Neutrophil (primary cell): ENCODE measurements at regions not wholly inside any gene's neighbourhood (a gene's known extent, or its start where the extent isn't known, plus 50 kb on each side); places are given as distances from the start of the nearest gene placed in this dataset.

Source experiments
- H3K27ac ChIP-seq: fragments of 200-600 bp; sonication (generic); 2 replicates; pipeline ENCODE4 v1.5.1; 2016; ENCODE audit warnings: mild to moderate bottlenecking, moderate library complexity
- H3K27me3 ChIP-seq: fragments of 200-600 bp; sonication (generic); 2 replicates; pipeline ENCODE4 v1.6.0; 2016; ENCODE audit warnings: mild to moderate bottlenecking
- H3K36me3 ChIP-seq: fragments of 200-600 bp; sonication (generic); 2 replicates; pipeline ENCODE4 v1.5.1; 2017
- H3K4me1 ChIP-seq, 2 experiments: fragments of 200-600 bp in 1 of 2; sonication (generic) in 1 of 2; 1 replicate in 1 of 2; 2 replicates in 1 of 2; pipeline versions ENCODE4 v1.5.1 to v1.6.1; 2013 to 2016; ENCODE audit warnings: low read depth in 1 of 2, low read length in 1 of 2, mild to moderate bottlenecking in 1 of 2, moderate library complexity in 1 of 2; ENCODE audit not compliant: control insufficient read depth in 1 of 2, insufficient read depth in 1 of 2
- H3K4me3 ChIP-seq, 2 experiments: fragments of 200-600 bp in 1 of 2; sonication (generic) in 1 of 2; 1 replicate in 1 of 2; 2 replicates in 1 of 2; pipeline ENCODE4 v1.5.1; 2013 to 2016; ENCODE audit warnings: low read depth in 1 of 2, low read length in 1 of 2, mild to moderate bottlenecking in 1 of 2, moderate library complexity in 1 of 2
- H3K9me3 ChIP-seq: fragments of 200-600 bp; sonication (generic); 2 replicates; pipeline ENCODE4 v1.5.1; 2016
- CTCF ChIP-seq: fragments of 200-600 bp; sonication (generic); IDR thresholded peaks from 2 replicates; pipeline ENCODE4 v1.5.1; 2016; ENCODE audit warnings: antibody characterized with exemption

DNA sequence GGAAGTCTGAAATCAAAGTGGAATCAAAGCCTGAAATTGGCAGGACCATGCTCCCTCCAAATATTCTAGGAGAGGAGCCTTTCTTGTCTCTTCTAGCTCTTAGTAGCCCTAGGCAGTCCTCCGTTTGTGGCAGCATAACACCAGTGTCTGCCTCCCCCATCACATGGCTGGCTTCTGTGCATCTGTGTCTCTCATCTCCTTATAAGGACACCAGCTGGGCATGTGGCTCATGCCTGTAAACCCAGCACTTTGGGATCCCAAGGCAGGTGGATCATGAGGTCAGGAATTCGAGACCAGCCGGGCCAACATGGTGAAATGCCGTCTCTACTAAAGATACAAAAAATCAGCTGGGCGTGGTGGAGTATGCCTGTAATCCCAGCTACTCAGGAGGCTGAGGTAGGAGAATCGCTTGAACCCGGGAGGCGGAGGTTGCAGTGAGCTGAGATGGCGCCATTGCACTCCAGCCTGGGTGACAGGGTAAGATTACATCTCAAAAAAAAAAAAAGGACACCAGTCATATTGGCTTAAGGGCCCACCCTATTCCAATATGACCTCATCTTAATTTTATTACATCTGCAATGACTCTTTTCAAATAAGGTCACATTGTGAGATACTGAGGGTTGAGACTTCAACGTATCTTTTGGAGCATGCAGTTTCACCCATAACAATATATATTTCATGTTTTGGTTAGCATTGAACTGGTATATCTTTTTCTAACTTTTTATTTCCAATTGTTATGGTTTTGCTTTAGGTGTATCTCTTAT, 148.0 kb upstream of the TPM1 start:
- Histone ChIP-seq H3K4me1 (peaks cover 29 to 32% of the 10 kb centered on the region in 2 experiments), H3K27ac (no peak overlapping the region), H3K27me3 (no peaks in the 10 kb centered on the region), H3K9me3 (no peaks in the 10 kb centered on the region), H3K36me3 (no peaks in the 10 kb centered on the region), H3K4me3 (no peak overlapping the region)
- TF ChIP-seq CTCF: no peak

DNA sequence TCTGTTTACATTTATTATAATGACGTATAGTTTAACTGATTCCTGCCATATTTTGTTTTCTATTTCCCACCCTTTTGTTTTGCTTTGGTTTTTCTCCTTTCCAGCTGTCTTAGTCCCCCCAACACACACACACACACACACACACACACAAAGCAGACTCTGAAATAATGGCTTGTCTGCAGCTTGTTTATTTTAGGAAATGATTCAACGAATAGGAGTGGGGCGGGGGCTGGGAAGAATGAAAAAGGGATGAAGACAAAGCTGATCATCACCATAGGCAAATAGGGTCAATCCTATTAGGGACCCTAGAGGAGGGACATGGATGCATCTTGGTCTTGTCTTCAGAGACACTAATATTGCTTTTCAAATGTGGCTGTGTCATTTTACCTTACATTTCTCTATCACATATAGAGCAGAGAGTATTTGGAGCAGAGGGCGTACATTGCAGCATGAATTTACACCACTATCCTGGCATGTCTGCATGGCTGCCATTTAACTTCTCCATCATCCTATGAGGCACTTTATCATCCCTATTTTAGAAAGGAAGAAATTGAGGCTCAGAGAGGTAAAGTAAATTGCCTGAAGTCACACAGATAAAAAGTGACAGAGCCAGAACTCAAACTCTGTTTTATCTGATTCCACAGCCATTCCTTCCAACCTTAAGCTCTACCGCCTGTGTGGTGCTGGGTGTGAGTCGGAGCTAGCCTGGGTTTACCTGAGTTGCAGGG, 147.2 kb upstream of the TPM1 start:
- Histone ChIP-seq H3K27ac (no peak overlapping the region), H3K4me1 (peaks cover 30 to 33% of the 10 kb centered on the region in 2 experiments), H3K4me3 (no peak overlapping the region), H3K27me3 (no peaks in the 10 kb centered on the region), H3K36me3 (no peaks in the 10 kb centered on the region), H3K9me3 (no peaks in the 10 kb centered on the region)
- TF ChIP-seq CTCF: no peak

DNA sequence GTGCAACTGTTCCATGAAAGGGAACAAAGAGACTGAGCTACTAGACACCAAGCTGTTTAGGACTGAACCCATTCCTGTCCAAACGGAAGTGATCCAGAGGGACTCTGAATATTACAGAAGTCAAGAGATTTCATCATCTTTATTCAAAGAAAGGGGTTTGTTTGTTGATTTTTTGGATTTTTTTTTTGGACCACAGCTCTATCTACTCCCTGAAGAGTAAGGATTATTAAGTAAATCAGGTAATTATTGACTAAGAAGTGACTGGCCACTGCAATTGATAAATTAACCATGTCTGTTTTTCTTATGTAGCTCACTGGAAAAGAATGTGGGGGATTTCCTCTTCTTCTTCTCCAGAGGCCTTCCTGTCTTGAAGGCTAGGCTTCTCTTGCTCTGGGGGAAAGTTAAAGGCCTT, 146.6 kb upstream of the TPM1 start:
- Histone ChIP-seq H3K9me3 (no peaks in the 10 kb centered on the region), H3K27ac (no peak overlapping the region), H3K27me3 (no peaks in the 10 kb centered on the region), H3K36me3 (no peaks in the 10 kb centered on the region), H3K4me3 (no peak overlapping the region), H3K4me1 (peaks cover 36 to 39% of the 10 kb centered on the region in 2 experiments)
- no peak for TF ChIP-seq CTCF

DNA sequence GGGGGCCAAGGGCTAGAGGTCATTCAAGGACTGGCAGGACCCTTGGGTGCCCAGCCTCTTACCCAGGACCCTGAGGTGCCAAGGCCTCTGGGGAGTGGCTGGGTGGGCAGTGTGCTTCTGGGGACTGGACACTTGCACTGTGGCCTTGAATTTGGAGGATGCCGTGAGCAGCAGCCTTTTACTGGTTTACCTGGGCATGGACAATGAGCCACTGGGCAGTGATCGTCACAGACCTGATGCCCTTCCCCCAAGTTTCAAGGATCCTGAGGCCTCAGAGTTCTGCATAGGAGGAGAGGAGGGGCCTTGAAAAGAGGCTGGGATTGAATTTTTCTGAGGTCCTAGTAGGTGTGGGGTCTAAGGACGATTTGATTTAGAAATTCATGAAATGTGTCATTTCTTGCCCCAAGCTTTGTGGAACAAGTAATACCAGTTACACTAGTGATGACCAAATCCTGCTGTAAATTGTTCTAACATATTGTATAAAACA, 146.1 kb upstream of the TPM1 start:
- Histone ChIP-seq H3K4me3 (no peak overlapping the region), H3K27ac (no peak overlapping the region), H3K4me1 (peaks cover 41 to 44% of the 10 kb centered on the region in 2 experiments), H3K36me3 (no peaks in the 10 kb centered on the region), H3K9me3 (no peaks in the 10 kb centered on the region), H3K27me3 (no peaks in the 10 kb centered on the region)
- TF ChIP-seq CTCF: no peak

GRCh38 chr15:62896969-62897486, 145.5 kb upstream of the TPM1 start:
- Histone ChIP-seq H3K36me3 (no peaks in the 10 kb centered on the region), H3K9me3 (no peaks in the 10 kb centered on the region), H3K27ac (no peak overlapping the region), H3K4me1 (peaks cover 47 to 50% of the 10 kb centered on the region in 2 experiments), H3K4me3 (no peak overlapping the region), H3K27me3 (no peaks in the 10 kb centered on the region)
- TF ChIP-seq CTCF: no peak
